ENCODE measurements at regions not wholly inside any gene's neighbourhood (a gene's known extent, or its start where the extent isn't known, plus 50 kb on each side); places are given as distances from the start of the nearest gene placed in this dataset.

DNA sequence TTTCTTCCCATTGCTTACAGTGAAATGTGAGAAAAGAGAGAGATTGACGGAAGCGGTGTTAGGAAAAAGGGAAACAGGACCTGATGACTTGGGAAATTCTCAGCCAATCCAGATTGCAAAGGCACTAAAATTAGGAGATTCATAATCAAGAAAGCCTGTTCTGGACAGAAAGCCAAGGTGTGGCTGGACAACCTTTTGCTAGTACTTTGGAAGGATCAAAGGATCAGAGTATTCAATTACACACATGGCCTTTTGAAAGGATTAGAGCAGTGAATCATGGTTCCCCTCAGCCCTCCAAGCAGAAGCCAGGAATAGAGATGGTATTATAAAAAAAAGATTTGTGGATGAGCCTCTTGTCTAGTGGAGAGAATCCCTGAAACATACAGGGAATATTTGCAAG lies 669.8 kb upstream of the ADAMTS5 start:
- ATAC-seq: no peak
- no peak overlapping the region for H3K27ac ChIP-seq

DNA sequence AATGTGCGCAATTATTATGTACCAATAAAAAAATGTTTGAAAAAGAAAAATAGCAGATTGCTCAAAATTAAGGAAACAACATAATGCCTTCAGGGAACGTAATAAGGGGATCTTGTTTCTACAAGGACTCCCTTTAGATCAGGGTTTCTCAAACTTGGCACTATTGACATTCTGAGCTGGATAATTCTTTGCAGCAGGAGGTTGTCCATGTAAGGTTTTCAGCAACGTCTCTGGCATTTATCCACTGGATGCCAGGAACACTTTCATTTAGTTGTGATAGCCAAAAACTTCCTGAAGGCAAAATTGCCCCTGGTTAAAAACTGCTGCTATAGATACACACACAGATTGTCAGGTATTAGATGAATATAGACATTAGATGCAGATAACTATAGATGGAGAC lies 666.7 kb upstream of the ADAMTS5 start:
- H3K4me1 ChIP-seq: no peaks in the 10 kb centered on the region
- no peak for DNase-seq
- H3K27ac ChIP-seq: no peak overlapping the region
- no peak overlapping the region for H3K4me3 ChIP-seq
- no peaks in the 10 kb centered on the region for H3K36me3 ChIP-seq
- intact Hi-C loops (cut with DNase I): no loop called here
- no peaks in the 10 kb centered on the region for H3K27me3 ChIP-seq
- H3K9me3 ChIP-seq: no peaks in the 10 kb centered on the region
- TF ChIP-seq CTCF (IDR thresholded peaks at IDR 0.05): no peak
- no peak for ATAC-seq

More for the DNA sequence above, 669.8 kb upstream of the ADAMTS5 start:
- Histone ChIP-seq H3K27me3 (no peaks in the 10 kb centered on the region), H3K9me3 (no peaks in the 10 kb centered on the region), H3K4me3 (no peak overlapping the region), H3K36me3 (no peaks in the 10 kb centered on the region), H3K4me1 (no peaks in the 10 kb centered on the region)
- intact Hi-C loops (cut with DNase I): no loop called here
- no peak for DNase-seq
- TF ChIP-seq CTCF (IDR thresholded peaks at IDR 0.05): no peak

GRCh38 chr21:27631471-27631870 lies 664.6 kb upstream of the ADAMTS5 start:
- ATAC-seq: no peak
- Histone ChIP-seq H3K36me3 (no peaks in the 10 kb centered on the region), H3K4me1 (no peaks in the 10 kb centered on the region)

DNA sequence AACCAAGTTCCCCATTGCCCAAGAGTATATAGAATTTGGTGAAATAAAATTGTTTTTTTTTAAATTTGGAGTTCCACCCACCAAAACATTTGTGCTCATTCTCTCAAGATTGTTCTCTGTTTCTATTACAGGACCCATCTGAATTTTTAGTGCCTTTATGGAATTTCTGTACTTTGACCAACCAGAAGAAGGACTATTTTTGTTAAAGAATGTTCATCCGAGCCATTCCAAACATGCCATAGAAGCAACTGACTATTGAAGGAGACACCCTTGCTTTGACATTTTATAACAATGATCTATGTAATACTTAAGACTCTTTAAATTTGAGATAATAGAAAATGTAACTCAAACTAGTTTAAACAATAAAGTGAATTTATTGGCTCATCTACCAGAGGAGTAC lies 655.7 kb upstream of the ADAMTS5 start:
- Histone ChIP-seq H3K27me3 (no peaks in the 10 kb centered on the region), H3K9me3 (peaks cover 0 to 6% of the 10 kb centered on the region in 2 donors), H3K4me1 (no peaks in the 10 kb centered on the region), H3K4me3 (no peak overlapping the region), H3K36me3 (no peaks in the 10 kb centered on the region), H3K27ac (no peak overlapping the region)
- ATAC-seq (no peak), DNase-seq (no peak)
- TF ChIP-seq CTCF (IDR thresholded peaks at IDR 0.05): no peak
- intact Hi-C loops (cut with DNase I): no loop called here

More at GRCh38 chr21:27631471-27631870, 664.6 kb upstream of the ADAMTS5 start:
- H3K9me3 ChIP-seq: no peaks in the 10 kb centered on the region
- no peak overlapping the region for H3K4me3 ChIP-seq
- no peak overlapping the region for H3K27ac ChIP-seq
- no peak for TF ChIP-seq CTCF (IDR thresholded peaks at IDR 0.05)
- no peaks in the 10 kb centered on the region for H3K27me3 ChIP-seq
- intact Hi-C loops (cut with DNase I): no loop called here
- DNase-seq: no peak

DNA sequence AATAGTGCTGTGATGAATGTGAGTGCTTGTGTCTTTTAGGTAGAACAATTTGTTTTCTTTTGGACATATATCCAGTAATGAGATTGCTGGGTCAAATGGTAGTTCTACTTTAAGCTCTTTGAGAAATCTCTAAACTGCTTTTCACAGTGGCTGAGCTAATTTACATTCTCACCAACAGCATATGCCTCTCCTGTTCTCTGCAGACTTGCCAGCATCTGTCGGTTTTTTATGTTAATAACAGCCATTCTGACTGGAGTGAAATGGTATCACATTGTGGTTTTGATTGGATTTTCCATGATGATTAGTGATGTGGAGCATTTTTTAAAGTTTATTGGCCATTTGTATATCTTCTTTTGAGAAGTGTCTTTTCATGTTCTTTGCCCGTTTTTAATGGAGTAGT lies 647.3 kb upstream of the ADAMTS5 start:
- intact Hi-C loops (cut with DNase I): no loop called here
- Histone ChIP-seq H3K9me3 (peaks cover 0 to 13% of the 10 kb centered on the region in 2 donors), H3K27ac (no peak overlapping the region), H3K27me3 (no peaks in the 10 kb centered on the region), H3K36me3 (no peaks in the 10 kb centered on the region), H3K4me1 (no peaks in the 10 kb centered on the region), H3K4me3 (no peak overlapping the region)
- no peak for ATAC-seq
- DNase-seq: no peak
- TF ChIP-seq CTCF (IDR thresholded peaks at IDR 0.05): no peak

All from left lung (tissue), 4 donors.